SK-N-SH (cell line): ENCODE measurements at regions not wholly inside any gene's neighbourhood (a gene's known extent, or its start where the extent isn't known, plus 50 kb on each side); places are given as distances from the start of the nearest gene placed in this dataset.

ENCODE experiments used
- CTCF ChIA-PET: fragments of 300-600, 350-600 bp; formaldehyde crosslinking; extraction: SDS; loops from one replicate; lab custom pipeline; 2021; lab: Yijun Ruan, JAX
- POLR2A ChIA-PET: fragments of 350-600 bp; sonication (Branson Sonifier 250); formaldehyde crosslinking; extraction: SDS; loops from one replicate; lab custom pipeline; 2020; ENCODE audit warnings: antibody characterized with exemption, inconsistent platforms; lab: Yijun Ruan, JAX
- DNase-seq: peaks from one replicate; pipeline ENCODE4 v3.0.0; 2012
- H2AFZ ChIP-seq: fragments of 200-600 bp; sonication (generic); 2 replicates; pipeline ENCODE4 v1.8.1; 2016; ENCODE audit warnings: antibody characterized with exemption, mild to moderate bottlenecking, low read depth
- H3F3A ChIP-seq: fragments of 200-600 bp; sonication (generic); replicated peaks from 2 replicates; pipeline ENCODE3; 2016; ENCODE audit warnings: antibody characterized with exemption, mild to moderate bottlenecking; ENCODE audit not compliant: insufficient read depth
- H3K27ac ChIP-seq, 2 experiments: fragments of 200-500 bp in 1 of 2; fragments of 200-600 bp in 1 of 2; sonication (Bioruptor generic) in 1 of 2; sonication (generic), shearing (Covaris generic) in 1 of 2; 2 replicates each; pipeline versions ENCODE4 v1.5.1 to v1.6.1; 2014 to 2016; ENCODE audit warnings: low read depth in 2 of 2, inconsistent platforms in 1 of 2, low read length in 1 of 2, mild to moderate bottlenecking in 1 of 2, mixed read lengths in 1 of 2
- H3K27me3 ChIP-seq: fragments of 200-600 bp; sonication (generic), shearing (Covaris generic); 2 replicates; pipeline ENCODE4 v1.6.1; 2016; ENCODE audit warnings: mixed run types; ENCODE audit not compliant: insufficient read depth
- H3K36me3 ChIP-seq, 2 experiments: fragments of 200-500 bp in 1 of 2; fragments of 200-600 bp in 1 of 2; sonication (Bioruptor generic) in 1 of 2; sonication (generic) in 1 of 2; replicated peaks in 1 of 2; 2 replicates each; pipeline versions ENCODE3 to v1.5.1; 2014 to 2016; ENCODE audit warnings: low read length in 1 of 2, mild to moderate bottlenecking in 1 of 2; ENCODE audit not compliant: insufficient read depth in 2 of 2, control insufficient read depth in 1 of 2
- H3K4me1 ChIP-seq, 2 experiments: fragments of 200-500 bp in 1 of 2; fragments of 200-600 bp in 1 of 2; sonication (Bioruptor generic) in 1 of 2; sonication (generic), shearing (Covaris generic) in 1 of 2; 2 replicates each; pipeline versions ENCODE4 v1.5.1 to v1.6.1; 2014 to 2016; ENCODE audit warnings: low read depth in 1 of 2, low read length in 1 of 2, mixed run types in 1 of 2; ENCODE audit not compliant: insufficient read depth in 2 of 2, control insufficient read depth in 1 of 2
- H3K4me2 ChIP-seq: fragments of 200-600 bp; sonication (generic), shearing (Covaris generic); 2 replicates; pipeline ENCODE4 v1.6.1; 2017; ENCODE audit warnings: mixed run types
- H3K4me3 ChIP-seq, 2 experiments: fragments of 200-500 bp in 1 of 2; fragments of 200-600 bp in 1 of 2; sonication (Bioruptor generic) in 1 of 2; sonication (generic), shearing (Covaris generic) in 1 of 2; 2 replicates each; pipeline versions ENCODE4 v1.5.1 to v1.8.1; 2014 to 2016; ENCODE audit warnings: low read depth in 2 of 2, inconsistent platforms in 1 of 2, low read length in 1 of 2, mild to moderate bottlenecking in 1 of 2, mixed read lengths in 1 of 2, moderate library complexity in 1 of 2
- H3K79me2 ChIP-seq: fragments of 200-600 bp; sonication (generic); 2 replicates; pipeline ENCODE4 v1.8.1; 2017; ENCODE audit warnings: mild to moderate bottlenecking; ENCODE audit not compliant: insufficient read depth
- H3K9ac ChIP-seq: fragments of 200-600 bp; sonication (generic); 2 replicates; pipeline ENCODE4 v1.6.1; 2017; ENCODE audit warnings: mixed run types
- H3K9me2 ChIP-seq: fragments of 200-600 bp; sonication (generic); 2 replicates; pipeline ENCODE4 v1.6.1; 2017; ENCODE audit warnings: mixed run types
- H3K9me3 ChIP-seq: fragments of 200-600 bp; sonication (generic); 2 replicates; pipeline ENCODE4 v1.6.1; 2017; ENCODE audit warnings: mixed run types, mild to moderate bottlenecking, moderate library complexity
- H4K20me1 ChIP-seq: fragments of 200-600 bp; sonication (generic); 2 replicates; pipeline ENCODE4 v1.6.1; 2017; ENCODE audit warnings: mild to moderate bottlenecking, mixed run types; ENCODE audit not compliant: insufficient read depth
- CHD2 ChIP-seq: fragments of 150-350 bp; IDR thresholded peaks from 2 replicates; pipeline ENCODE4 v1.6.1; 2018; ENCODE audit warnings: low read length; ENCODE audit not compliant: partially characterized antibody
- ELF1 ChIP-seq: IDR thresholded peaks from 2 replicates; pipeline ENCODE4 v1.4.0; 2012
- EP300 ChIP-seq, 2 experiments: IDR thresholded peaks; 2 replicates each; pipeline versions ENCODE4 v1.4.0 to v1.6.1; 2012; ENCODE audit warnings: borderline replicate concordance in 1 of 2, low read depth in 1 of 2, low read length in 1 of 2
- EZH2phosphoT487 ChIP-seq: fragments of 200-600 bp; sonication (generic); IDR thresholded peaks from 2 replicates; pipeline ENCODE4 v1.6.1; 2017; ENCODE audit warnings: low read depth, mixed run types, mild to moderate bottlenecking, antibody characterized with exemption, moderate library complexity, borderline replicate concordance
- JUND ChIP-seq: IDR thresholded peaks from 2 replicates; pipeline ENCODE4 v1.4.0; 2012
- MXI1 ChIP-seq: IDR thresholded peaks from 2 replicates; pipeline ENCODE4 v1.6.1; 2012; ENCODE audit warnings: mild to moderate bottlenecking, low read depth, low read length, improper control_type of control experiment
- NFIC ChIP-seq: IDR thresholded peaks from 2 replicates; pipeline ENCODE4 v1.4.0; 2012; ENCODE audit warnings: borderline replicate concordance
- RXRA ChIP-seq: IDR thresholded peaks from 2 replicates; pipeline ENCODE4 v1.4.0; 2012; ENCODE audit warnings: low read depth, mild to moderate bottlenecking, borderline replicate concordance
- SIN3A ChIP-seq: IDR thresholded peaks from 2 replicates; pipeline ENCODE4 v1.6.1; 2012; ENCODE audit warnings: low read depth, mild to moderate bottlenecking, low read length, moderate library complexity, borderline replicate concordance
- SMC3 ChIP-seq: IDR thresholded peaks from 2 replicates; pipeline ENCODE4 v1.6.1; 2012; ENCODE audit warnings: low read depth, low read length, improper control_type of control experiment
- TCF12 ChIP-seq: IDR thresholded peaks from 2 replicates; pipeline ENCODE4 v1.4.0; 2012
- TEAD4 ChIP-seq: IDR thresholded peaks from 2 replicates; pipeline ENCODE4 v1.4.0; 2012; ENCODE audit warnings: mild to moderate bottlenecking, borderline replicate concordance; ENCODE audit not compliant: insufficient read depth
- USF2 ChIP-seq: fragments of 150-350 bp; IDR thresholded peaks from 2 replicates; pipeline ENCODE4 v1.6.1; 2017; ENCODE audit warnings: antibody characterized with exemption, low read length, low read depth, borderline replicate concordance
- WGBS: methylation state at CpG from one replicate; pipeline ENCODE4 v1.1.6; 2017; ENCODE audit warnings: low lambda C conversion rate; 5-methylcytosine and 5-hydroxymethylcytosine counted together
- TF ChIP-seq, protein P1 (sequence below): fragments of 150-350 bp; IDR thresholded peaks from 2 replicates; pipeline ENCODE4 v1.6.1; 2016; ENCODE audit warnings: mild to moderate bottlenecking, low read depth, low read length
- TF ChIP-seq, protein P2 (sequence below): IDR thresholded peaks from 2 replicates; pipeline ENCODE4 v1.6.1; 2012; ENCODE audit warnings: mild to moderate bottlenecking, low read depth, low read length, moderate library complexity
- TF ChIP-seq, protein P3 (sequence below): IDR thresholded peaks from 2 replicates; pipeline ENCODE4 v1.4.0; 2012; ENCODE audit warnings: low read depth, borderline replicate concordance
- TF ChIP-seq, protein P4 (sequence below): fragments of 200-600 bp; sonication (generic); IDR thresholded peaks from 2 replicates; pipeline ENCODE4 v1.6.1; 2017; ENCODE audit warnings: antibody characterized with exemption, mild to moderate bottlenecking, moderate library complexity

- H3F3A ChIP-seq: no peaks in the 10 kb centered on the region
- H3K4me1 ChIP-seq: peaks cover 0 to 3% of the 10 kb centered on the region in 2 experiments; a peak in 1 of 4 replicates
- CTCF ChIA-PET: interaction anchor here (0.8 to 3.4 kb wide), 6 partner anchors 125 to 311 kb away, joined by 3 to 15 read pairs (median 4); no protein-coding TSS in a partner anchor
- no peaks in the 10 kb centered on the region for H3K36me3 ChIP-seq
- H3K79me2 ChIP-seq: no peaks in the 10 kb centered on the region
- no peak overlapping the region for H3K27ac ChIP-seq
- H4K20me1 ChIP-seq: no peaks in the 10 kb centered on the region
- H3K27me3 ChIP-seq: no peaks in the 10 kb centered on the region; the same call in 1 of the 2 replicates
- 54% methylated on average over 4 of the region's 4 CpGs for WGBS
- H3K4me3 ChIP-seq: no peak overlapping the region
- H3K9ac ChIP-seq: no peak overlapping the region
- no peak overlapping the region for H2AFZ ChIP-seq
- no peaks in the 10 kb centered on the region for H3K9me3 ChIP-seq
- TF ChIP-seq, protein P1, sequence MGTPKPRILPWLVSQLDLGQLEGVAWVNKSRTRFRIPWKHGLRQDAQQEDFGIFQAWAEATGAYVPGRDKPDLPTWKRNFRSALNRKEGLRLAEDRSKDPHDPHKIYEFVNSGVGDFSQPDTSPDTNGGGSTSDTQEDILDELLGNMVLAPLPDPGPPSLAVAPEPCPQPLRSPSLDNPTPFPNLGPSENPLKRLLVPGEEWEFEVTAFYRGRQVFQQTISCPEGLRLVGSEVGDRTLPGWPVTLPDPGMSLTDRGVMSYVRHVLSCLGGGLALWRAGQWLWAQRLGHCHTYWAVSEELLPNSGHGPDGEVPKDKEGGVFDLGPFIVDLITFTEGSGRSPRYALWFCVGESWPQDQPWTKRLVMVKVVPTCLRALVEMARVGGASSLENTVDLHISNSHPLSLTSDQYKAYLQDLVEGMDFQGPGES: no peak
- TF ChIP-seq USF2: no peak
- no peak for TF ChIP-seq RXRA
- no peak for TF ChIP-seq SIN3A
- no peak for TF ChIP-seq SMC3
- TF ChIP-seq EZH2phosphoT487: no peak
- TF ChIP-seq TCF12: no peak
- TF ChIP-seq JUND: no peak
- H3K4me2 ChIP-seq: no peak overlapping the region
- DNase-seq: no peak
- POLR2A ChIA-PET: no interaction called here
- no peaks in the 10 kb centered on the region for H3K9me2 ChIP-seq
Measured at GRCh38 chr14:34103176-34103575, 152.3 kb upstream of the EGLN3 start.

DNA sequence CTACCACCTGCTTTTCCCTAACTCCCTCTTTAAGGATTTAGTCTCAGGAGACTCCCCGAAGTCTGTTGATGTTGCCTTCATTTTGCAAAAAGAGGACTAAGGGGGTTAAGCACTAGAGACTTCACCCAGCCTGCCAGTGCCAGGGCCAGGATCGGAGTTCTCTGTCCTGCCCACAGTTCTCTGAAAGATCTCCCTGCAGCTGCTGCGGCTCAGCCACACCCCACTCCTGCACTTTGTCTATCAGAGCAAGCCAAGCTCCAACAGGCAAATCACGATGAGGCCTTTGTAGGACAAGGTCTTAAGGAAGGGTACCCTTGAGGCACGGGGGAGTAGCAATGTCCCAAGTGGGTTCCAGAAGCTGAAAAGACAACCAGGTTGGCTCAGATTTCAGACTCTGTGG is 148.8 kb upstream of the EGLN3 start:
- H3K27ac ChIP-seq: no peak overlapping the region
- H3F3A ChIP-seq: no peaks in the 10 kb centered on the region
- ChIA-PET CTCF (interaction anchor here (1.1 to 11.9 kb wide), 6 partner anchors 49 to 307 kb away, joined by 3 to 337 read pairs (median 8); no protein-coding TSS in a partner anchor), POLR2A (no interaction called here)
- H2AFZ ChIP-seq: no peak overlapping the region
- no peak overlapping the region for H3K4me2 ChIP-seq
- H3K36me3 ChIP-seq: no peaks in the 10 kb centered on the region
- H4K20me1 ChIP-seq: no peaks in the 10 kb centered on the region
- no peak overlapping the region for H3K4me3 ChIP-seq
- no peak overlapping the region for H3K9ac ChIP-seq
- no peaks in the 10 kb centered on the region for H3K9me3 ChIP-seq
- H3K27me3 ChIP-seq: no peaks in the 10 kb centered on the region; the same call in 1 of the 2 replicates
- peaks cover 0 to 3% of the 10 kb centered on the region in 2 experiments; a peak in 1 of 4 replicates for H3K4me1 ChIP-seq
- no peaks in the 10 kb centered on the region for H3K9me2 ChIP-seq
- no peak for DNase-seq
- 38% methylated on average over 5 of the region's 5 CpGs for WGBS
- H3K79me2 ChIP-seq: no peaks in the 10 kb centered on the region
- TF ChIP-seq EP300 (IDR thresholded peaks at IDR 0.05; ENCODE audit: borderline replicate concordance in 1 of 2, low read depth in 1 of 2, low read length in 1 of 2) (no peak), ELF1 (no peak), CHD2 (no peak), MXI1 (no peak), TEAD4 (no peak), NFIC (no peak)
- TF ChIP-seq, protein P2, sequence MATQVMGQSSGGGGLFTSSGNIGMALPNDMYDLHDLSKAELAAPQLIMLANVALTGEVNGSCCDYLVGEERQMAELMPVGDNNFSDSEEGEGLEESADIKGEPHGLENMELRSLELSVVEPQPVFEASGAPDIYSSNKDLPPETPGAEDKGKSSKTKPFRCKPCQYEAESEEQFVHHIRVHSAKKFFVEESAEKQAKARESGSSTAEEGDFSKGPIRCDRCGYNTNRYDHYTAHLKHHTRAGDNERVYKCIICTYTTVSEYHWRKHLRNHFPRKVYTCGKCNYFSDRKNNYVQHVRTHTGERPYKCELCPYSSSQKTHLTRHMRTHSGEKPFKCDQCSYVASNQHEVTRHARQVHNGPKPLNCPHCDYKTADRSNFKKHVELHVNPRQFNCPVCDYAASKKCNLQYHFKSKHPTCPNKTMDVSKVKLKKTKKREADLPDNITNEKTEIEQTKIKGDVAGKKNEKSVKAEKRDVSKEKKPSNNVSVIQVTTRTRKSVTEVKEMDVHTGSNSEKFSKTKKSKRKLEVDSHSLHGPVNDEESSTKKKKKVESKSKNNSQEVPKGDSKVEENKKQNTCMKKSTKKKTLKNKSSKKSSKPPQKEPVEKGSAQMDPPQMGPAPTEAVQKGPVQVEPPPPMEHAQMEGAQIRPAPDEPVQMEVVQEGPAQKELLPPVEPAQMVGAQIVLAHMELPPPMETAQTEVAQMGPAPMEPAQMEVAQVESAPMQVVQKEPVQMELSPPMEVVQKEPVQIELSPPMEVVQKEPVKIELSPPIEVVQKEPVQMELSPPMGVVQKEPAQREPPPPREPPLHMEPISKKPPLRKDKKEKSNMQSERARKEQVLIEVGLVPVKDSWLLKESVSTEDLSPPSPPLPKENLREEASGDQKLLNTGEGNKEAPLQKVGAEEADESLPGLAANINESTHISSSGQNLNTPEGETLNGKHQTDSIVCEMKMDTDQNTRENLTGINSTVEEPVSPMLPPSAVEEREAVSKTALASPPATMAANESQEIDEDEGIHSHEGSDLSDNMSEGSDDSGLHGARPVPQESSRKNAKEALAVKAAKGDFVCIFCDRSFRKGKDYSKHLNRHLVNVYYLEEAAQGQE: no peak
- TF ChIP-seq, protein P3, sequence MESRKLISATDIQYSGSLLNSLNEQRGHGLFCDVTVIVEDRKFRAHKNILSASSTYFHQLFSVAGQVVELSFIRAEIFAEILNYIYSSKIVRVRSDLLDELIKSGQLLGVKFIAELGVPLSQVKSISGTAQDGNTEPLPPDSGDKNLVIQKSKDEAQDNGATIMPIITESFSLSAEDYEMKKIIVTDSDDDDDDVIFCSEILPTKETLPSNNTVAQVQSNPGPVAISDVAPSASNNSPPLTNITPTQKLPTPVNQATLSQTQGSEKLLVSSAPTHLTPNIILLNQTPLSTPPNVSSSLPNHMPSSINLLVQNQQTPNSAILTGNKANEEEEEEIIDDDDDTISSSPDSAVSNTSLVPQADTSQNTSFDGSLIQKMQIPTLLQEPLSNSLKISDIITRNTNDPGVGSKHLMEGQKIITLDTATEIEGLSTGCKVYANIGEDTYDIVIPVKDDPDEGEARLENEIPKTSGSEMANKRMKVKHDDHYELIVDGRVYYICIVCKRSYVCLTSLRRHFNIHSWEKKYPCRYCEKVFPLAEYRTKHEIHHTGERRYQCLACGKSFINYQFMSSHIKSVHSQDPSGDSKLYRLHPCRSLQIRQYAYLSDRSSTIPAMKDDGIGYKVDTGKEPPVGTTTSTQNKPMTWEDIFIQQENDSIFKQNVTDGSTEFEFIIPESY: no peak
- TF ChIP-seq, protein P1: no peak
- TF ChIP-seq, protein P4, sequence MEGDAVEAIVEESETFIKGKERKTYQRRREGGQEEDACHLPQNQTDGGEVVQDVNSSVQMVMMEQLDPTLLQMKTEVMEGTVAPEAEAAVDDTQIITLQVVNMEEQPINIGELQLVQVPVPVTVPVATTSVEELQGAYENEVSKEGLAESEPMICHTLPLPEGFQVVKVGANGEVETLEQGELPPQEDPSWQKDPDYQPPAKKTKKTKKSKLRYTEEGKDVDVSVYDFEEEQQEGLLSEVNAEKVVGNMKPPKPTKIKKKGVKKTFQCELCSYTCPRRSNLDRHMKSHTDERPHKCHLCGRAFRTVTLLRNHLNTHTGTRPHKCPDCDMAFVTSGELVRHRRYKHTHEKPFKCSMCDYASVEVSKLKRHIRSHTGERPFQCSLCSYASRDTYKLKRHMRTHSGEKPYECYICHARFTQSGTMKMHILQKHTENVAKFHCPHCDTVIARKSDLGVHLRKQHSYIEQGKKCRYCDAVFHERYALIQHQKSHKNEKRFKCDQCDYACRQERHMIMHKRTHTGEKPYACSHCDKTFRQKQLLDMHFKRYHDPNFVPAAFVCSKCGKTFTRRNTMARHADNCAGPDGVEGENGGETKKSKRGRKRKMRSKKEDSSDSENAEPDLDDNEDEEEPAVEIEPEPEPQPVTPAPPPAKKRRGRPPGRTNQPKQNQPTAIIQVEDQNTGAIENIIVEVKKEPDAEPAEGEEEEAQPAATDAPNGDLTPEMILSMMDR: no peak
